ENCODE measurements at regions not wholly inside any gene's neighbourhood (a gene's known extent, or its start where the extent isn't known, plus 50 kb on each side); places are given as distances from the start of the nearest gene placed in this dataset.

GRCh38 chr2:2805263-2805662, 474.2 kb upstream of the MYT1L start:
- peaks cover 13% of the 10 kb centered on the region for H3K9me3 Mint-ChIP-seq

GRCh38 chr2:2804528-2804927, 473.5 kb upstream of the MYT1L start:
- H3K4me1 Mint-ChIP-seq = no peaks in the 10 kb centered on the region
- ATAC-seq (replicated peaks; ENCODE audit: extremely low read depth, poor library complexity, severe bottlenecking) = no peak
- no peak overlapping the region for H3K27ac Mint-ChIP-seq (ENCODE audit: low read depth)
- H3K36me3 Mint-ChIP-seq (ENCODE audit: insufficient read depth) = no peaks in the 10 kb centered on the region
- DNase-seq (ENCODE audit: low spot score in 2 of 2) = no peak
- H3K4me3 Mint-ChIP-seq = no peak overlapping the region
- H3K9me3 Mint-ChIP-seq = peaks cover 14% of the 10 kb centered on the region
- peaks cover 30% of the 10 kb centered on the region for H3K27me3 Mint-ChIP-seq

More at GRCh38 chr2:2805263-2805662, 474.2 kb upstream of the MYT1L start:
- H3K27me3 Mint-ChIP-seq = peaks cover 37% of the 10 kb centered on the region
- no peak overlapping the region for H3K4me3 Mint-ChIP-seq
- H3K36me3 Mint-ChIP-seq (ENCODE audit: insufficient read depth) = no peaks in the 10 kb centered on the region
- no peak overlapping the region for H3K27ac Mint-ChIP-seq (ENCODE audit: low read depth)
- DNase-seq (ENCODE audit: low spot score in 2 of 2) = no peak
- H3K4me1 Mint-ChIP-seq = no peaks in the 10 kb centered on the region
- no peak for ATAC-seq (replicated peaks; ENCODE audit: extremely low read depth, poor library complexity, severe bottlenecking)

GRCh38 chr2:2801458-2801857, 470.4 kb upstream of the MYT1L start:
- ATAC-seq (replicated peaks; ENCODE audit: extremely low read depth, poor library complexity, severe bottlenecking) = no peak
- Mint-ChIP-seq H3K27ac (ENCODE audit: low read depth) (no peak overlapping the region), H3K4me1 (no peaks in the 10 kb centered on the region)

GRCh38 chr2:2800697-2801096, 469.6 kb upstream of the MYT1L start:
- peaks cover 20% of the 10 kb centered on the region for H3K27me3 Mint-ChIP-seq
- no peak overlapping the region for H3K27ac Mint-ChIP-seq (ENCODE audit: low read depth)

More at GRCh38 chr2:2801458-2801857, 470.4 kb upstream of the MYT1L start:
- H3K36me3 Mint-ChIP-seq (ENCODE audit: insufficient read depth) = no peaks in the 10 kb centered on the region
- peaks cover 14% of the 10 kb centered on the region for H3K9me3 Mint-ChIP-seq
- H3K4me3 Mint-ChIP-seq = no peak overlapping the region
- H3K27me3 Mint-ChIP-seq = peaks cover 20% of the 10 kb centered on the region
- no peak for DNase-seq (ENCODE audit: low spot score in 2 of 2)

GRCh38 chr2:2800001-2800400, 468.9 kb upstream of the MYT1L start:
- Mint-ChIP-seq H3K9me3 (peaks cover 14% of the 10 kb centered on the region), H3K4me3 (no peak overlapping the region), H3K27me3 (peaks cover 14% of the 10 kb centered on the region), H3K27ac (ENCODE audit: low read depth) (no peak overlapping the region), H3K4me1 (no peaks in the 10 kb centered on the region), H3K36me3 (ENCODE audit: insufficient read depth) (no peaks in the 10 kb centered on the region)
- DNase-seq (ENCODE audit: low spot score in 2 of 2) (no peak), ATAC-seq (replicated peaks; ENCODE audit: extremely low read depth, poor library complexity, severe bottlenecking) (no peak)

More at GRCh38 chr2:2800697-2801096, 469.6 kb upstream of the MYT1L start:
- Mint-ChIP-seq H3K9me3 (peaks cover 14% of the 10 kb centered on the region), H3K4me1 (no peaks in the 10 kb centered on the region), H3K4me3 (no peak overlapping the region), H3K36me3 (ENCODE audit: insufficient read depth) (no peaks in the 10 kb centered on the region)
- ATAC-seq (replicated peaks; ENCODE audit: extremely low read depth, poor library complexity, severe bottlenecking) (no peak), DNase-seq (ENCODE audit: low spot score in 2 of 2) (no peak)

GRCh38 chr2:2799151-2799697, 468.1 kb upstream of the MYT1L start:
- Mint-ChIP-seq H3K9me3 (peaks cover 14% of the 10 kb centered on the region), H3K27me3 (peaks cover 7% of the 10 kb centered on the region), H3K4me3 (no peak overlapping the region), H3K36me3 (ENCODE audit: insufficient read depth) (no peaks in the 10 kb centered on the region), H3K4me1 (no peaks in the 10 kb centered on the region), H3K27ac (ENCODE audit: low read depth) (no peak overlapping the region)
- DNase-seq (ENCODE audit: low spot score in 2 of 2) (no peak), ATAC-seq (replicated peaks; ENCODE audit: extremely low read depth, poor library complexity, severe bottlenecking) (no peak)

- Mint-ChIP-seq H3K9me3 (peaks cover 14% of the 10 kb centered on the region), H3K27ac (ENCODE audit: low read depth) (no peak overlapping the region), H3K36me3 (ENCODE audit: insufficient read depth) (no peaks in the 10 kb centered on the region), H3K4me3 (no peak overlapping the region), H3K4me1 (no peaks in the 10 kb centered on the region), H3K27me3 (peaks cover 6% of the 10 kb centered on the region)
- DNase-seq (ENCODE audit: low spot score in 2 of 2) (no peak), ATAC-seq (replicated peaks; ENCODE audit: extremely low read depth, poor library complexity, severe bottlenecking) (no peak)
Observed at GRCh38 chr2:2798337-2798736, 467.3 kb upstream of the MYT1L start.

- peaks cover 14% of the 10 kb centered on the region for H3K9me3 Mint-ChIP-seq
- H3K27ac Mint-ChIP-seq (ENCODE audit: low read depth) = no peak overlapping the region
- no peak overlapping the region for H3K4me3 Mint-ChIP-seq
- H3K36me3 Mint-ChIP-seq (ENCODE audit: insufficient read depth) = no peaks in the 10 kb centered on the region
- peaks cover 10% of the 10 kb centered on the region for H3K27me3 Mint-ChIP-seq
- no peaks in the 10 kb centered on the region for H3K4me1 Mint-ChIP-seq
- ATAC-seq (replicated peaks; ENCODE audit: extremely low read depth, poor library complexity, severe bottlenecking) = no peak
- DNase-seq (ENCODE audit: low spot score in 2 of 2) = no peak
Observed at GRCh38 chr2:2797797-2798196, 466.7 kb upstream of the MYT1L start.

GRCh38 chr2:2796207-2796606, 465.1 kb upstream of the MYT1L start:
- DNase-seq (ENCODE audit: low spot score in 2 of 2) (no peak), ATAC-seq (replicated peaks; ENCODE audit: extremely low read depth, poor library complexity, severe bottlenecking) (no peak)
- H3K27ac Mint-ChIP-seq (ENCODE audit: low read depth) = no peak overlapping the region
- peaks cover 16% of the 10 kb centered on the region for H3K27me3 Mint-ChIP-seq
- no peaks in the 10 kb centered on the region for H3K4me1 Mint-ChIP-seq
- no peak overlapping the region for H3K4me3 Mint-ChIP-seq
- no peaks in the 10 kb centered on the region for H3K36me3 Mint-ChIP-seq (ENCODE audit: insufficient read depth)
- peaks cover 9% of the 10 kb centered on the region for H3K9me3 Mint-ChIP-seq

GRCh38 chr2:2795438-2796091, 464.5 kb upstream of the MYT1L start:
- Mint-ChIP-seq H3K27ac (ENCODE audit: low read depth) (no peak overlapping the region), H3K9me3 (peaks cover 9% of the 10 kb centered on the region), H3K4me3 (no peak overlapping the region), H3K36me3 (ENCODE audit: insufficient read depth) (no peaks in the 10 kb centered on the region), H3K4me1 (no peaks in the 10 kb centered on the region), H3K27me3 (peaks cover 16% of the 10 kb centered on the region)
- no peak for DNase-seq (ENCODE audit: low spot score in 2 of 2)
- no peak for ATAC-seq (replicated peaks; ENCODE audit: extremely low read depth, poor library complexity, severe bottlenecking)

- ATAC-seq (replicated peaks; ENCODE audit: extremely low read depth, poor library complexity, severe bottlenecking) (no peak), DNase-seq (ENCODE audit: low spot score in 2 of 2) (no peak)
- H3K4me1 Mint-ChIP-seq = no peaks in the 10 kb centered on the region
- no peak overlapping the region for H3K4me3 Mint-ChIP-seq
- H3K9me3 Mint-ChIP-seq = no peaks in the 10 kb centered on the region
- peaks cover 16% of the 10 kb centered on the region for H3K27me3 Mint-ChIP-seq
- no peaks in the 10 kb centered on the region for H3K36me3 Mint-ChIP-seq (ENCODE audit: insufficient read depth)
- H3K27ac Mint-ChIP-seq (ENCODE audit: low read depth) = peak overlapping the region; percentile 14
Observed at GRCh38 chr2:2793925-2794560, 463.0 kb upstream of the MYT1L start.

GRCh38 chr2:2793514-2793913, 462.4 kb upstream of the MYT1L start:
- peaks cover 16% of the 10 kb centered on the region for H3K27me3 Mint-ChIP-seq
- H3K4me3 Mint-ChIP-seq = no peak overlapping the region
- H3K9me3 Mint-ChIP-seq = no peaks in the 10 kb centered on the region

GRCh38 chr2:2791606-2792005, 460.5 kb upstream of the MYT1L start:
- Mint-ChIP-seq H3K4me3 (no peak overlapping the region), H3K9me3 (no peaks in the 10 kb centered on the region), H3K36me3 (ENCODE audit: insufficient read depth) (no peaks in the 10 kb centered on the region), H3K27me3 (peaks cover 16% of the 10 kb centered on the region), H3K27ac (ENCODE audit: low read depth) (no peak overlapping the region), H3K4me1 (no peaks in the 10 kb centered on the region)
- no peak for ATAC-seq (replicated peaks; ENCODE audit: extremely low read depth, poor library complexity, severe bottlenecking)
- DNase-seq (ENCODE audit: low spot score in 2 of 2) = no peak

More at GRCh38 chr2:2793514-2793913, 462.4 kb upstream of the MYT1L start:
- ATAC-seq (replicated peaks; ENCODE audit: extremely low read depth, poor library complexity, severe bottlenecking) (no peak), DNase-seq (ENCODE audit: low spot score in 2 of 2) (no peak)
- H3K4me1 Mint-ChIP-seq = no peaks in the 10 kb centered on the region
- peak overlapping the region; percentile 14 for H3K27ac Mint-ChIP-seq (ENCODE audit: low read depth)
- no peaks in the 10 kb centered on the region for H3K36me3 Mint-ChIP-seq (ENCODE audit: insufficient read depth)
